Right renal pelvis (tissue), 4 donors: ENCODE measurements at regions not wholly inside any gene's neighbourhood (a gene's known extent, or its start where the extent isn't known, plus 50 kb on each side); places are given as distances from the start of the nearest gene placed in this dataset.

Experiments
- DNase-seq, 4 donors: peaks; one replicate each; pipeline ENCODE4 v3.0.0-alpha.2; 2013; ENCODE audit warnings: low read depth in 4 of 4, low spot score in 3 of 4, missing footprints in 1 of 4

DNA sequence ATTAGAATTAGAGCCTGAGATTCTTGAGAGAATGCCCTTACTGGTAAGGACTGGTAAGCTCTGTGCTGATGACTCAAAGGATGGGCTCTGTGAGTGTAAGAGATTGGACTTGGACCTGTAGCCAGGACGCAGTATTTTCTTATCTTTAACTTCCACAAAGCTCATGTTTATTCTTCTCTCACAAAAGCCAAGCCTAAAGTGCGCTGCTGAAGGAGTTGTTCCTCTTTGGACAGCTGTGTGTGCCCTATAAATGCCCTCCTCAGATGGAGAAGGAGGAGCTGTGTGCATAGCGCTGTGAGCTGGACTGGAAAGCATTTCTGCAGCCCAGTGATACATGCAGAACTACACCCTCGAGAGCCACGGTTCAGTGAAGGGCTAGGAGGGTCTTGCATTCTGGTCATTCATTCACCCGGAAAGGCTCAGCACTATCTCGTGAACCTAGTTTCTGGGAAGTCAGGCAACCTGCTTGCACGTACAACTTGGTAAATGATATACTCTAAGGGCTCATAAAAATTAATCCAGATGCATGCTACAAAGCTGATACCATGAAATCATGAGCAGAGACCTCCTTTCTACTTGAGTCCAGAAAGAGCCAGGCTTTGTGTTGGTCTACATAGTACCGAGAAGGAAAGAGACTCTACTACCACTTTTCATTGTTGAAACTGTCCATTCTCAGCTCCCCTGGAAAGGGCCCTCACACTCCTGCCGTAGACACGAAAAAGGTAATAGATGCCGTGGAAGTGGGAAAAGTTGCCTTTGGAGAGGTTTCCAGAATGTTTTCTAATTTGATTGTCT, 103.0 kb upstream of the TBL1XR1 start:
- DNase-seq: peak; percentile 52 to 91 (median 86)

- DNase-seq: no peak
Observed at GRCh38 chr3:177300842-177301241, 103.6 kb upstream of the TBL1XR1 start.

DNA sequence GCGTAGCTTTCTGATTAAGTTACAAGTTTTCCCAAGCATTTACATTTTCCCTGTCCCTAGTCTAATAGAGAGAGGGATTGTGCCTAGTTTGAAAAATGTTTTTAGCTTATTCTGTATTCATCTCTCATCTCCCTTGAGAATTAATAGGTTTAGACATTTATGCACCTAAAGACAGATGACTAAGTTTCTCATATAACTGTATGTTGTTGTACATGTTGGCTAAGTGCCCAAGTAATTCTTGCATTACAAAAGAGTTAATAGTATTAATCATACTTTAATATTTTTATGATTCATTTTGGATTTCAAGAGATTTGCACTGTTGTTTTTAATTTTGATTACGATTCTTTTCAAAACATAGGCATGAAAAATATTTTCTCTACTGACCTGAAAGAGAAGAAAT, 109.0 kb upstream of the TBL1XR1 start:
- DNase-seq: no peak

DNA sequence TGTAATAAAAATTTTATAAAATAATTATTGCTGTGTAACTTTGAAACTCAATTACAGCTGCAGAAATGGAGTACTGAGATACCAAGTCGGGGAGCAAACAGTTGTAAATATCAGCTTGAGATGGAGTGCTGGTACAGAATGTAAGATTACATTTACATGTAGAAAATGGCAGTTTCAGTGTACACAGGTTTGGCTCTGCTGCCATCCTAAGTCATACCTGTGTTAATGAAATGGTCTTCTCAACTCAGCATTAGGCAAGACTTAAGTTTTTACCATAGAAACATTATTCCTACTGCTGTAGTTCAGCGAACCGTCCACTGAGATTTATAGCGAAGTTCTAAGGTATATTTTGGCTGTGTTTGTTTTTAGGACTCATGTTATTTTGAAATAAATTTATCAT, 110.1 kb upstream of the TBL1XR1 start:
- DNase-seq: no peak

GRCh38 chr3:177307826-177308225, 110.5 kb upstream of the TBL1XR1 start:
- DNase-seq: no peak

DNA sequence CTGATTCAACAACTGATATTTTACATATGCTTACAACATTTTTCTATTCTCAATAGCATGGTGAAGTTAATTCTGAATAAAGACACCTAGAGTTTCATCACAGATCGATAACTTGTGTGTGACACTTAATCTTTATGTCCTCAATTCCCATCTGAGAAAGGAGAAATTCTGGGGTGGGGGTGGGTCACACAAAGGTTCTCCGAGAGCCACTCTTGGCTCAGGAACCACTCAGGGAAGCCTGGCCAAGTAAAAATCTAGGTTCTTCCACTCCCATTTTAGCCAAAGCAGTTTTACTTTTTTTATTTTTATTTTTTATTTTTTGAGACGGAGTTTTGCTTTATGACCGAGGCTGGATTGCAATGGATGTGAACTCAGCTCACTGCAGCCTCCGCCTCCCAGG, 111.0 kb upstream of the TBL1XR1 start:
- no peak for DNase-seq

DNA sequence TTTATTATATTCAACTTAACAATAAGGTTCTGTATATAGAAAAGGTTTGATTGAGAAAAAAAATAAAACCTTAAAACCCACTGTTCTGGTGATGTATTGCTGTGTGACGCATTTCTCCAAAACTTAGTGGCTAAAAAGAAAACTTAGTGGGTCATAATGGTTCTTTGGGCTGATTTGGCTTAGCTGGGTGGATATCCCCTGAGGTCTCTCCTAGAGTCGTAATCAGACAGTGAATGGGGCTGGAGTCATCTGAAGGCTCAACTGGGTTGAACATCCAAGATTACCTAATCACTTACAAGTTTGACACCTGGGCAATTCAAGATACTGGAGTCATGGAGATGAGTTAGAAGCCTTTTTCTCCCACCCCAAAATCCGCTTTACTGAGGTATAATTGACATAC, 111.6 kb upstream of the TBL1XR1 start:
- no peak for DNase-seq

GRCh38 chr3:177312491-177312890, 115.2 kb upstream of the TBL1XR1 start:
- DNase-seq: no peak

DNA sequence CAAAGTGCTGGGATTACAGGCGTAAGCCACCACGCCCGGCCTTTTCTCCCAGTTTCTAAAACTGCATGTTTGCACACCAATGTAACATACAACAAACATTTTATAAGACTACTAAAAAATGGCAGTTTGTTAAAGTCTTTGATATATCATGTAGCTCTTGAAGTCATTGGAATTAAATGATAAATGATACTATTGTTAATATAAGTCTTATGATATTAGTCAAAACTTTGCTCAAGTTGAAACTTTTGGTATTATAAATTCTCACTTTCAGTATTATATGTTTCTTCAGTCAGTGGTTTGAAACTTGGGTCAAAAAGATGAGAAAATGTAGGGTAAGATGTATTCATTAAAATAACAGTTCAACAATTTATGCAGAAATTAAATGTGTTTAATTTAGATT, 117.6 kb upstream of the TBL1XR1 start:
- DNase-seq: no peak

DNA sequence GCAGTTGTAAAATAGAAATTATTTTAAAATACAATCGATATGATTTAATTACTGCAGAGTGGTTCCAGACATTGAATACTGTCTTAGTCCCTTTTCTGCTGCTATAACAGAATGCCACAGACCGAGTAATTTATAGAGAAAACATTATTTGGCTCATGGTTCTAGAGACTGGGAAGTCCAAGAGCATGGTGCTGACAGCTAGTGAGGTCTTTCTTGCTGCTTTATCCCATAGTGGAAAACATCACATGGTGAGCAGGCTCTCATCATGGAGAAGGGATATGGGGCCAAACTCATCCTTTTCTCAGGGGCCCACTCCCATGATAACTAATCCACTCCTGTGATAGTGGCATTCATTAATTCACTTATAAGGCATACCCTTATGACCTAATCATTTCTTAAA, 120.0 kb upstream of the TBL1XR1 start:
- DNase-seq: no peak

- no peak for DNase-seq
Observed at GRCh38 chr3:177318559-177318958, 121.3 kb upstream of the TBL1XR1 start.

DNA sequence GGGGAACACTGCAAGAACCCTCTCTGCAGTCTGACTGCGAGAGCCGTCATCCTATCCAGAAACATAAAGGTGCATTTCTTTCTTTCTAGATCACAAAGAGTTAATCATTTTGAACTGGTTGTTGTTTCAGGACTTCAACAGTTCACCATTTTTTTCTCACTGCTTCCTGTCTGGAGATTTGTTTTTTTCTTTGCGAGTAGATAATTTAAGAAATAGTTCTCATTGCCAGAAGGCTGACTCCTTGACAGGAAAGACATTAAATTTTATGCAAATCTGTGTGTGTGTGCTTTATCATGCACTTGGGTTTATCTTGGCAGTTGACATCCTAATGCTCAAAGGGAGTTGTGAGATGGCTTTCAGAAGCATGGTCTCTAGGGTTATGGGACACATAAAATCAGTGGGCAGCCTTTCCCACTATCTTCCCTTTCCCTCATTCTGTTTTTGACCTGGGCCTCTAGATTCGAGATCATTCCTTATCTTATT, 123.5 kb upstream of the TBL1XR1 start:
- DNase-seq: peak in 2 of 4 donors; percentile 47 to 54

DNA sequence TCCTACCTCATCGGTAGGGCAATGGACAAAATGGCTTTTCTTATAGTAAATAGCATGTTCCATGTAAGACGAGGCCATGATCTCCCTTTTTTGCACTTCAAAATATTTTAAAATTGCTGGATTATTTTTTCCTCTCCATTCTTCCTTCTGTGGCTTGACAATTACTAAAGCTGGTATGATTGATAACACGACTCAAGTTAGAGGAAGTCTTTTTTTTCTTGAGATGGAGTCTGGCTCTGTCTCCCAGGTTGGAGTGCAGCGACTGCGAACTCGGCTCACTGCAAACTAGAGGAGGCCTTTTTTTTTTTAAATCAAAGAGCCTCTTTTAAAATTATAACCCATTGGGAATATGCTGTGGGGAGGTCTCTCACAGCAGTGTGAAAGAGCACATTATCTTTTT, 124.5 kb upstream of the TBL1XR1 start:
- no peak for DNase-seq

DNA sequence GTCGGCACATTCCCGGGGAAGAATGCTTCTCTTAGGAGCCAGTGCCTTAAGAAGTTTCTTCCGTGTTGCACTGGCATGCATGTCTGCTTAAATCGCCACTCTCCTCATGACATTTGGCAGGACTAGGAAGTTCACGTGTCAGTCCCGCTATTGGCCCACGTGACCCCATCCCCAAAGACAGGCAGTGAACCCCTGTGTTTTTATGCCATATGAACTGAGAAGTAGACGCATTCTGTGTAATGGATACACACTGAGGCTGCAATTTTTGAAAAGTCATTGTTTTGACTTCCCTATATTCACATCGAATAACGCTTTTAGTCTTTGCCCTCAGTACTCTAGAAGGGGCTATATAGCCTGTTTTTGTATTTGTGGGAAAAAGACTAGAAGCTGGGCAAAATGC, 125.6 kb upstream of the TBL1XR1 start:
- no peak for DNase-seq

DNA sequence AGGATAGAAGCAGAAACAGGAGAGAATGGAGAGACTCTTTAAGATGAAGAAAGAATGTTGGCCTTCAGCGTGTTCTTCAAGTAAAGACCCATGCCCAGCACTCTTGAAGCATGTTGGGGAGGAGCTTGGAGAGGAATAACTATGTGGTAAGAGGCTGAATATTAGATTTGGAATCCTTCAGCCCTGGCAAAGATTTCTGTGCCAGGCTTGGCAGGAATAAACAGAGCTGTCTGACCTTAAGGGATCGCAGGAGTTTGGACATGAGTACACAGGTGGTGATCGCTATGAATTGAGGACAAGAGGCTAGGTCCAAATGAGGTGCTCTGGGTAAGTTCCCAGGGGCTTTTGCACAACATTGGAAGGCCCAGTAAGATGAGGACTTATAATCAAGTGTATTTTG, 132.6 kb upstream of the TBL1XR1 start:
- no peak for DNase-seq

DNA sequence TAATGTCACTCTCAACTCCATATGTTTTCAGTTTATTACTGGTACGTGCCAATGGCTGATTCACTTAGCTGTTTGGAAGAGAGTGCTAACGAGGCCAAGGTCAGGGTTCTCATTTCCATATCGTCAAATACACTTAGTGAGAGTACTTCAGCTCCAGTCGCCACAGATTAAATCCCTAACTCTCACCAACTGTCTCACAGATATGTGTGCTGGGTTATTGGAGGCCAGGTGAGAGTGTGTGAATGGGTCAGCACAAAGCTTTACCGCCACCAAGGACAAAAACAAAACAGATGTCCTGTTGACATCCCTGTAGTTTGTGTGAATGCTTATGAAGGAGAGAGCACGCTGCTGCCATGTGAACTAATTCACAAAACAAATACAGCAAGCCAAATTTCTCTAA, 133.5 kb upstream of the TBL1XR1 start:
- DNase-seq: no peak

DNA sequence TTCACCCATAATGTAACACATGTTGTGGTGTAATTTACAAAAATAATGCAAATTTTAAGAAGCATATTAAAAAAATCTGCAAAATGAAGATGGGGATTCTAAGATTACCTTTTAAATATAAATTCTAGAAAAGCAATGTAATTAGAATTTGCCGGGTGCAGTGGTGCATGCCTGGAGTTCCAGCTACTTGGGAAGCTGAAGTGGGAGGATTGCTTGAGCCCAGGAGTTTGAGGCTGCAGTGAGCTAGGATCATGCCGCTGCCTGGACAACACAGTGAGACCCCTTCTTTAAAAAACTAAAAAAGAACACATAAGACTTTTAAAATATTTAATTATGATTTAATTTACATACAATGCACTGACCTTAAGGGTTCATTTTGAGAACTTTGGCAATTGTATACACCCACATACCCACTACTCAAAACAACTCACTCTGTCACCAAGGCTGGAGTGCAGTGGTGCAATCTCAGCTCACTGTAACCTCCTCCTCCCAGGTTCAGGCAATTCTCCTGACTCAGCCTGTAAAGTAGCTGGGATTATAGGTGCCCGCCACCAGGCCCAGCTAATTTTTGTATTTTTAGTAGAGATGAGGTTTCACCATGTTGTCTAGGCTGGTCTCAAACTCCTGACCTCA, 134.0 kb upstream of the TBL1XR1 start:
- DNase-seq: no peak

- DNase-seq: no peak
Observed at GRCh38 chr3:177332955-177333354, 135.7 kb upstream of the TBL1XR1 start.

DNA sequence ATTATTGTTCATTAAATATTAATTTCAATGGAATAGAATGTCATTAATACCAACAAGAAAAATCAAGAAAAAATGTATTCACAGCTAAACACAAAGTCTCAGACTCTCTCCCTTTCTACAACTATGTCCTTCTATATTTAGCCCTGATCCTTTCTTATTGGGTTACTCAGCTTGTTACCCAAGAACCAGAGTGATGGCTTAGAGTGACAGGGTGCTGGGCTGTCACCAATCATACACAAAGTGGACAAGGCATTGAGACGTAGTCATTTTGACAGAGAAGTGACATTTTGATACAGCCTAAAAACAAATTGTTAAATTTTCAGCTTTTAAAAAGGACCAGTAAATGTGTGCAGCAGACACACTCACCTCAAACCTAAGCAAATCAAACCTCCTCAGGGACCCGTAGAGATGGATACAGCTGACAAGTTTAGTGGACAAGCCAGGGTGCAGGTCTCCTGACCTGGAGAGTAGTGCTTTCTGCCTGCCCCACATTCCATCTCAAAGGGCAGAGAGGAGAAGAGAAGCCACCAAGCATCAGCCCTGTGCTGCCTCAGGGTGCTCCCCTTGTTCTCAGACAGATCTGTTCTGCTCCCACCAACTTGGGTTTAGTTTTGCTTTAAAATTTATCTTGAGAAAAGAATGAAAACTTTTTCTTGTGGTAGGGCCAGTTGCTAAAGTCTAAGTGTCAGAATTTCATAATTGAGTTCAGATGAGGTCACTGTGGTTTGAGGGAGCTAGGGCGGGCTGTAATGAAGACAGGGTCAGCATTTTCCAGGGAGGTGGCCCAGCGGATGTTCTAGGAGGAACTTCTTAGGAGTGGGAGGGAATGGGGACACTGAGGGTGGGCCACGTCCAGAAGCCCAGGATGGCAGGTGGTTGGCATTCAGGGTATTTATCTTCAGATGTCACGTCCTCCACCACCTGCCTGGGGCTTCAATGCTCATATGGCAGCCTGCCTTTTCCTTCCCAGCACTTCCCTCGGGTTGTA, 136.5 kb upstream of the TBL1XR1 start:
- no peak for DNase-seq

DNA sequence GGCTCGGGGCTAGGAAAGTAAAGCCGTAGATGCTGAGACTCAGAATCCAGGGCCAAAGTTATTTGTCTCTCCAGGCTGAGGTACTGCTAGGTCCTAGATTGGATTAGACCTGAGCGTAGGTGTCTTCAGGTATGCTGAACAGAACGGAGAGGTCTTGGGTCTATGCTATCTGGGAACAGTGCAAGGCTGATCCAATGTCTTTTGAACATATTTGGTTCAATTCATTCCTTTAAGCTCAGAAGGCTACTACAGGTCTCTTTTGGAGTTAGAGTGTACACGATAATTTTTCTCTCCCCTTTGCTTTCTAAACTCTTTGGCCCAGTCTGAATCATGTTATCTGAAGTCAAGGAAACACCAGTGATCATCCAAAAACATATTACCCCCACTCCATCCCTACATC, 137.5 kb upstream of the TBL1XR1 start:
- no peak for DNase-seq

DNA sequence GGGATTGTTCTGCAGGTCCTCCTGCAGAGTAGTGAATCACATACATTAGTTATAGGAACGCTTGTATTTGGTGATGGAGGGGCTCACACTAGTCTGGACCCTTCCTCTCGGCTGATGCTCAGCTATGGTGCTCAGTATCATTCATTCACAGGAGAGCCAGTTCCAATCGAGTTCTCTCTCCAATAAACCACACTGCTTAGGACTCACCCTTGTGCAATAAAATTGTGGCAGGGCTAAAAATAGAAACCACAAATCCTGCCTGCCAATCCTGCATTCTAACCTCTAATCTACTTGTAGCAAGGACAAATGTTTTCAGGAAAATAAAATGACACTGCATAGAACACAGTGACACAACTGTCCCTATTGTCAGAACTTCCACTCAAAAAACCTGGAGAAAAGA, 138.4 kb upstream of the TBL1XR1 start:
- no peak for DNase-seq
